Natural killer cell (primary cell): ENCODE measurements at regions not wholly inside any gene's neighbourhood (a gene's known extent, or its start where the extent isn't known, plus 50 kb on each side); places are given as distances from the start of the nearest gene placed in this dataset.

Experiments used
- ATAC-seq, 3 donors: fragments of 150-1000 bp in 2 of 3; fragments of 200-7000 bp in 1 of 3; cut with Tn5 transposase; 1 replicate in 1 of 3; 2 replicates in 2 of 3; pipeline ENCODE4 v1.10.0; 2021; ENCODE audit warnings: mild to moderate bottlenecking in 2 of 3, moderate library complexity in 2 of 3
- DNase-seq, 2 donors: peaks; one replicate each; pipeline versions ENCODE4 v3.0.0 to v3.0.0-alpha.2; 2013 to 2021; ENCODE audit warnings: mixed read lengths in 1 of 2
- H3K27ac ChIP-seq: one replicate; pipeline ENCODE4 v1.5.1; 2013; ENCODE audit warnings: mild to moderate bottlenecking, low read length
- H3K27me3 ChIP-seq: one replicate; pipeline ENCODE4 v1.6.1; 2013; ENCODE audit warnings: low read length; ENCODE audit not compliant: control insufficient read depth, insufficient read depth
- H3K36me3 ChIP-seq: one replicate; pipeline ENCODE4 v1.6.1; 2013; ENCODE audit warnings: low read length; ENCODE audit not compliant: control insufficient read depth, insufficient read depth
- H3K4me1 ChIP-seq: one replicate; pipeline ENCODE4 v1.6.1; 2013; ENCODE audit warnings: low read length; ENCODE audit not compliant: control insufficient read depth, insufficient read depth
- H3K4me3 ChIP-seq: one replicate; pipeline ENCODE4 v1.5.1; 2013; ENCODE audit warnings: low read length
- H3K9me3 ChIP-seq: one replicate; pipeline ENCODE4 v1.6.1; 2013; ENCODE audit warnings: low read length; ENCODE audit not compliant: control insufficient read depth, insufficient read depth
- H3K27ac Mint-ChIP-seq, 2 donors: one replicate each; pipeline ENCODE4 v1.8.0; 2022; ENCODE audit warnings: mild to moderate bottlenecking in 2 of 2, mixed read lengths in 2 of 2, moderate library complexity in 1 of 2
- H3K27me3 Mint-ChIP-seq, 2 donors: one replicate each; pipeline ENCODE4 v1.8.0; 2022; ENCODE audit warnings: low read depth in 2 of 2, mixed read lengths in 2 of 2
- H3K36me3 Mint-ChIP-seq: one replicate; pipeline ENCODE4 v1.8.0; 2022; ENCODE audit warnings: mixed read lengths
- H3K4me1 Mint-ChIP-seq, 2 donors: one replicate each; pipeline ENCODE4 v1.8.0; 2022; ENCODE audit warnings: mixed read lengths in 2 of 2
- H3K4me3 Mint-ChIP-seq: one replicate; pipeline ENCODE4 v1.8.0; 2022; ENCODE audit warnings: mild to moderate bottlenecking, moderate library complexity, mixed read lengths
- H3K9me3 Mint-ChIP-seq, 2 donors: one replicate each; pipeline ENCODE4 v1.8.0; 2022; ENCODE audit warnings: mixed read lengths in 2 of 2
- CTCF ChIP-seq: fragments of 200-600 bp; IDR thresholded peaks from one replicate; pipeline ENCODE4 v1.8.0; 2022; ENCODE audit warnings: antibody characterized with exemption
- WGBS: methylation state at CpG from one replicate; pipeline ENCODE4 v1.1.7; 2013; ENCODE audit warnings: missing lambda C conversion rate; ENCODE audit not compliant: insufficient coverage; 5-methylcytosine and 5-hydroxymethylcytosine counted together
- intact Hi-C: fragments of 100-400 bp; cut with micrococcal nuclease; formaldehyde crosslinking; loops from one replicate; pipeline ENCODE4 v1.14.2; 2022

- intact Hi-C loops = no loop called here
- H3K4me1 ChIP-seq = no peaks in the 10 kb centered on the region
- H3K36me3 ChIP-seq = no peaks in the 10 kb centered on the region
- Mint-ChIP-seq H3K27ac (no peak overlapping the region), H3K4me1 (no peaks in the 10 kb centered on the region), H3K27me3 (peaks cover 4 to 13% of the 10 kb centered on the region in 2 donors), H3K4me3 (no peak overlapping the region), H3K9me3 (no peaks in the 10 kb centered on the region), H3K36me3 (no peaks in the 10 kb centered on the region)
- H3K9me3 ChIP-seq = no peaks in the 10 kb centered on the region
- no peaks in the 10 kb centered on the region for H3K27me3 ChIP-seq
- no peak overlapping the region for H3K27ac ChIP-seq
- ATAC-seq (no peak), DNase-seq (no peak)
- WGBS = 97% methylated on average over 3 of the region's 3 CpGs
- TF ChIP-seq CTCF = no peak
- no peak overlapping the region for H3K4me3 ChIP-seq
These were observed 135.2 kb upstream of the TSPAN5 start for GRCh38 chr4:98793658-98794057.

DNA sequence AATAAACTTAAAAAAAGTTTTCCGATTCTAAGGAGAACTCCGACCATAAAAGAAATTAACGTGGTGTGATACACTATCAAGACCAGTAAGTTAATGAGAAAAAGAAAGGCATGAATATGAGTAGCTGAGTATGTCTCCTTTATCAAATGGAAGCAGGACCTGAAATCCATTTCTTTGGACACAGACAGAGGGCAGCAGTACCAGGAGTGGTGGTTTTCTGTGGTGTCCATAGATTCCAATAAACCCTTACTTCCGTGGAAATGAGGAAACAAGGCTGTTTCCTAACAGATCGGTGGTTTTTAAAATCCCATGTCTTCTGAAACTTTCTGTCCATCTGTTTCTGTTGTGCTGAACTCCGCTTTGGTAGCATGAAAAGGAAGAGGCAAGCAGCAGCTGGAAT, 128.5 kb upstream of the TSPAN5 start:
- ATAC-seq (no peak), DNase-seq (no peak)
- Mint-ChIP-seq H3K4me3 (no peak overlapping the region), H3K27me3 (peaks cover 3 to 4% of the 10 kb centered on the region in 2 donors), H3K9me3 (no peaks in the 10 kb centered on the region), H3K36me3 (no peaks in the 10 kb centered on the region), H3K27ac (no peak overlapping the region), H3K4me1 (no peaks in the 10 kb centered on the region)
- no peaks in the 10 kb centered on the region for H3K36me3 ChIP-seq
- H3K27ac ChIP-seq = no peak overlapping the region
- no peaks in the 10 kb centered on the region for H3K4me1 ChIP-seq
- TF ChIP-seq CTCF = no peak
- WGBS = 63% methylated on average over 6 of the region's 6 CpGs
- H3K9me3 ChIP-seq = no peaks in the 10 kb centered on the region
- H3K27me3 ChIP-seq = no peaks in the 10 kb centered on the region
- H3K4me3 ChIP-seq = no peak overlapping the region
- intact Hi-C loops = no loop called here

GRCh38 chr4:98784947-98785706, 126.7 kb upstream of the TSPAN5 start:
- no peaks in the 10 kb centered on the region for H3K4me1 ChIP-seq
- no peaks in the 10 kb centered on the region for H3K27me3 ChIP-seq
- WGBS = 87% methylated on average over 4 of the region's 4 CpGs
- no peak overlapping the region for H3K4me3 ChIP-seq
- DNase-seq (no peak), ATAC-seq (no peak)
- H3K36me3 ChIP-seq = no peaks in the 10 kb centered on the region
- H3K27me3 Mint-ChIP-seq = peaks cover 3 to 14% of the 10 kb centered on the region in 2 donors
- H3K9me3 ChIP-seq = no peaks in the 10 kb centered on the region
- no peak overlapping the region for H3K27ac ChIP-seq
- no peak overlapping the region for H3K4me3 Mint-ChIP-seq
- H3K36me3 Mint-ChIP-seq = no peaks in the 10 kb centered on the region
- intact Hi-C loops = no loop called here
- no peak for TF ChIP-seq CTCF
- no peaks in the 10 kb centered on the region for H3K4me1 Mint-ChIP-seq
- no peaks in the 10 kb centered on the region for H3K9me3 Mint-ChIP-seq
- H3K27ac Mint-ChIP-seq = no peak overlapping the region
